Esophagus mucosa (tissue), 1 donor: ENCODE measurements at regions not wholly inside any gene's neighbourhood (a gene's known extent, or its start where the extent isn't known, plus 50 kb on each side); places are given as distances from the start of the nearest gene placed in this dataset.

Experiments
- ATAC-seq: fragments of 200-7000 bp; cut with Tn5 transposase; one replicate; pipeline ENCODE4 v1.9.1; 2020
- donor health status: DM: yes; HTN: yes; CAD: no.

GRCh38 chr2:53536583-53537361 lies 230.8 kb upstream of the CHAC2 start:
- no peak for ATAC-seq

GRCh38 chr2:53535234-53535840 lies 232.3 kb upstream of the CHAC2 start:
- ATAC-seq: no peak

DNA sequence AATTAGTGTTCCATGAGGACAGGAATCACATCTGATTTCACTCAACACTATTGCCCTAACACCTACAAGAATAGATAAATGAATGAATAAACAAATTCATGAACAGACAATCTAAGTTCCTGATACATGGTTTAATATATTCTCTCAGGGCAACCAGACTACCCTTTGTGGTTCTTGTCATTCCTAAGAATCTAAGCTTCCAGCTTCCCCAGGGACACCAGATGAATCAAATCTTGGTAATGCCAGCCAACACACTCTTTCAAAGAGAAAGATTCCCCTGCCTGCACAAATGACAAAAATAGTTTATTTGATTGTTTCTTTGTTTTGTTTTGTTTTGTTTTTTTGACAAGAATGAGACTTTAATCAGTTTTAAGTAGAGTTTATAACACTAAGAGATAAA lies 237.5 kb upstream of the CHAC2 start:
- no peak for ATAC-seq

- no peak for ATAC-seq
Measured at GRCh38 chr2:53527056-53527455, 240.5 kb upstream of the CHAC2 start.

DNA sequence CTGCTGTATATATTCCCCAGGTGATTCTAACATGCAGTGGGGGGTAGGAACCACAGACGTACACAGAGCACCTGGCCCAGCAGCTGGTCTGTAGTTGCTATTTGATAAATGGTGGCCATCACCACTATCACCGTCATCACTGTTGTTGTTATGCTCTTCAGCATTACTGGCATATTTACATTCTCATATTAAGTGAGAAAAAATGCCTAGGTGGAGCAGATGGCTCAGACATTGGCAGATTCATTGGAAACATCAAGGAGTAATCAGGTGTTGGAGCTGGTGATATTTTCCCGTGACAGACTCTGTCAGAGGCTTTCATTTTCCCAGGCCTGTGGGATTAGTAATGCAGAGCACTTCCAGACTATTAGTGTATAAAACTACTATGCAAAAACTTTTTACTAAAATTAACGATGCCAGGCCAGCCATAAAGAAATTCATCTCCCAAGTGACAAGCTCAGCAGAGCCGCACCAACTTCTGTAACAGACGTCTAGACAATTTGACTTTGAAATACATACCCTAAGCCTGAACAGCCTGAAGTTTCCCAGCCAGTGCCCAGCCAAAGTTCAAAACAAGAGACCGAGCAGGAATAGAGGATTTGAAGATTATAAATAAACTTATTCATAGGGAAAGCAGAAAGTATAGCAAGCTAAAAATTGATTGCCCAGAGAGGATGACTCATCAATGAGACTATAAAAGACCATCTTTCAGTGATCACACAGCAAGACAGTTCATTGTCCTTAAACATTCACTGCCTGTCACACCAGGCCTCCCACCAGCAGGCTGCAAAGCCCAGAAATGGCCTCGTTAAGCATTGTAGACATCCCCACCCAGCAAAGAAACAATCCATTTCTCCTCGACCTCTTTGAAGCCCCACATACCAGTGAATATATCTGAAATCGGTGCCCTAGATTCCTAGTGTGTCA lies 247.4 kb upstream of the CHAC2 start:
- ATAC-seq: no peak

- ATAC-seq: no peak
Measured at GRCh38 chr2:53517406-53517805, 250.2 kb upstream of the CHAC2 start.

DNA sequence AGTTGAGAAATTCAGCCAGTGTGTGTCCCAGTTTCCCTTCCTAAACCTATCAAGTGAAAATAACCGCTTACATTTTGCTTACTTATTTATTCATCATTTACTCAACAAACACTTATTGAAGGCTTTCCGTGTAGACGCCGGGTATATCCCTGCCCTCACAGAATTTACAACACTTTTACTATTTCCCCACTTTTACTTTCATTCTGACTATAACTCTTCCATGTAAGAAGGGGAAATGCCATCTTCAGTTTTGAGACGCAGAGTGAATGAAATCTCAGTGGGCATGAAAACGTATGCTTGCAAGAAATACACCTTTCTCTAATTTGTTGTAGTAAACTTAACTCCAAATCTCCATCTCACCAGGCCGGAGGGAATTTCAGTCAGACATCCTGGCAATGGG lies 251.0 kb upstream of the CHAC2 start:
- ATAC-seq: no peak

DNA sequence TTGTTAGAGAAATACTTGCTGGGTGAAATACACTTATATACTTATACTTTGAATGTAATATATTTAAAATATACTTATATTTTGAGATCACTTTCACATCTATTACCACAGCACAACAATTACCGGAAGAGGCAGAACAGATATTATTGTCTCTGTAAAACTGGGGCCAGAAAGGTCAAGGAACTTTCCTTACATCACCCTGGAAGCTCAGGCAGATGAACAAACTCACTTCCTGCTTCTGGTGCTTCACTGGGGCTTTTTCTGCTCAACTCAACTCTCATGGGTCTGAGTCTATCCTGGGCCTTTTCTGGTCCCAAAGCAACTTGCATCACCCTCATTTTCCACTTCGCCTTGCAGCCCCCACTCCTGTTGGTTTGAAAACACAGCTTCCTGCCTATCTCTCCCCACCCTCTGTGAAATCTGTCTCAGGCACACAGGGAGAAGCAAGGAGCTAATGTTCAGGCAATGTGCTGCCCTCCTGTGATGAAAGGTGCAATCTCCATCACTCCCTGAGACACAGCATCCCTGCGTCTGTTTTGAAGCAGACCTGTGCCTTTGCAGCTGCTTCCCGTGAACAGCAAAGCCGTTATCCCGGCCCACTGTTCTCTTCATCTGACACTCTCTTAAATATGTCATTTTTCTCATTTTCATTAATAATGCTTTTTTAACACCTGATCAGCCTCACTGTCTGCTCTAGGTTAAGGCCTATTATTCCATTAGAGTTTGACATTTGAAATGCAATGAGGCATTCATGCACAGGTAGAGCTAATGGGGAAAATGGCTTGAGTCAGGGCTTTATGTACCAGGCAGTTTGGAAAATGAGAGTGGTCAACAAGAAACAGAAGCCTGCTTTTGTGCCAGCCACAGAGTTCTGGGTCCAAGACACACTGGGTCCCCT lies 251.9 kb upstream of the CHAC2 start:
- no peak for ATAC-seq

DNA sequence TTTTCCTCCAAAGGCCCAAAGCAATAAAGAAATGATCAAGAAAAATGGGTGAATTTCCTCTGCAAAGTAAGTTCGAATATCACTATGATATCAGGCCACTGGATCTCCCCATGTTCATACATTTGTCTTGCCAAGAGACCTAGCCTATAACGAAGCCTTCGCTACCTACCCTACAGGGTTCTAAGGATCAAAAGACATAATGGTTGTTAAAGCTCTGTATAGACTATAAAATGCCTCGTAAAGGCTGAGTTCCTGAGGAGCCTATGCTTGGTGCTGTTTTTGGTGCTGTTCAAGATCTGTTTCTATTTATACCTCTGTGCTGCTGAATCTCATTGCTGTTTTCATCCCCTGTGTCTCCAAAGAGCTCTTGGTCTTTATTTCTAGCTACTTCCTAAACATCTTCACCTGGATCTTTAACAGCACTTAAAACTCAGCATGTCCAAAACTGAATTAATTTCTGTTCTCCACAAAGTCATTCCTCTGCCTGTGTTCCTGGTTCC lies 254.4 kb upstream of the CHAC2 start:
- ATAC-seq: no peak

DNA sequence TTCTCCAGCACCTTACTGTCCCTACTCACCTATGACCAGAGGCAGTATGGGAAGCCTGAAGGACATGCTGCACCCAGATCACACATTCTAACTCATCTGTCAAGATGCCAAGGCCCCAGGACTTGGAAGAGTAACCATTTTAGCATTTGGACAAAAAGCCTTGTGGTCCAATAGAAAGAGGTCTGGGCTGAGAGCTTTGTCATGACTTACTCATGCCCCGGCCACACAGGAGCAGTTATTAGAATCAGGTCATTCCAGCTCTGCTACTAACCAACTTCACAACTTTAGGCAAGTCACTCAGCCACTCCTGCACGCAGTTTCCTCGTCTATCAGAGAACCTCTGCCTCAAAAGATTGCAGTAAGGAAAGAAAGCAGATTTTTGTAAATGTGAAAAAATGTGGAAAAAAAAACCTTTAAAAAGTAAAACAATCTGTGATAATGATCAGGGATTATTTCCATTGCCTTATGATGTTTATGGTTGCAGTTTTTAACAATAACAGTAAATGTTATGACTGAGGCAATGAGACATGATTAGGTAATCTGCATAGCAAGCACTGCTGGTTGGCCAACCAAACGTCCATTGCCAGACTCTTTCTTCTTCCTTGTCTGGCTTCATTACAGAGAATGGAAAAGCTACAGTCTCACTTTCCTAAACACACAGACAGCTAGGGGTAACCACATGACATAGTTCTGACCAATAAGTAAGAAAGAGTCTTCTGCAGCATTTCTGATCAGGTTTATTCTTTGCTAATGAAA lies 255.4 kb upstream of the CHAC2 start:
- ATAC-seq: peak; percentile 96

- ATAC-seq: peak; percentile 2
Measured at GRCh38 chr2:53511549-53511948, 256.1 kb upstream of the CHAC2 start.

- ATAC-seq: no peak
Measured at GRCh38 chr2:53510401-53510800, 257.2 kb upstream of the CHAC2 start.

- no peak for ATAC-seq
Measured at GRCh38 chr2:53509831-53510388, 257.7 kb upstream of the CHAC2 start.

GRCh38 chr2:53508667-53509066 lies 258.9 kb upstream of the CHAC2 start:
- no peak for ATAC-seq

DNA sequence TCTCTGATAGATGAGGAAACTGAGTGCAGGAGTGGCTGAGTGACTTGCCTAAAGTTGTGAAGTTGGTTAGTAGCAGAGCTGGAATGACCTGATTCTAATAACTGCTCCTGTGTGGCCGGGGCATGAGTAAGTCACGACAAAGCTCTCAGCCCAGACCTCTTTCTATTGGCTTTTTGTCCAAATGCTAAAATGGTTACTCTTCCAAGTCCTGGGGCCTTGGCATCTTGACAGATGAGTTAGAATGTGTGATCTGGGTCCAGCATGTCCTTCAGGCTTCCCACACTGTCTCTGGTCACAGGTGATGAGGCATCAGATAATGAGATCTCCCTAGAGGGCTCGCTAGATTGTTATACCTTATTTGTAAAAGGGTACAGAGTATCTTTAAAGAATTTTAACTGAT lies 260.5 kb upstream of the CHAC2 start:
- peak; percentile 92 for ATAC-seq

- ATAC-seq: peak; percentile 57
Measured at GRCh38 chr2:53505826-53506225, 261.8 kb upstream of the CHAC2 start.

GRCh38 chr2:53504507-53504906 lies 263.1 kb upstream of the CHAC2 start:
- no peak for ATAC-seq

DNA sequence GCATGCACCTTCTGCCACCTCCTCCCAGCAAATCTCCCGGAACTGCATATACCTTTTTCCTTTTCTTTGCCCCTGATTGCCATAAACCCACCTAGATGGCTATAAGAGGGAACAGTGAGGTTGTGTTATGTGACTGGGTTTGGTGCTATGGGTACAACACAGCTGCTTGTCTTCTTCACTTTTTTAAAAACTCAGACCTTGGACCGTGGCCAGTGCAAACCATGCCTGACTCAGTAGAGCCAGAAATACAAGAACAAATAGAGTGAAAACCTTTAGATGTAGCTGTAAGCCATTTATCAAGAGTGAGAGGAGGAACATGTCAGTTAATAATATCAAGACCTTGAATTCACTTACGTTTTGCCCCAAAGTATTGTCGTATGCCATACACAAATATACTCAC lies 267.4 kb upstream of the CHAC2 start:
- no peak for ATAC-seq

- ATAC-seq: no peak
Measured at GRCh38 chr2:53498210-53498609, 269.4 kb upstream of the CHAC2 start.

- ATAC-seq: no peak
Measured at GRCh38 chr2:53497020-53497419, 270.6 kb upstream of the CHAC2 start.

DNA sequence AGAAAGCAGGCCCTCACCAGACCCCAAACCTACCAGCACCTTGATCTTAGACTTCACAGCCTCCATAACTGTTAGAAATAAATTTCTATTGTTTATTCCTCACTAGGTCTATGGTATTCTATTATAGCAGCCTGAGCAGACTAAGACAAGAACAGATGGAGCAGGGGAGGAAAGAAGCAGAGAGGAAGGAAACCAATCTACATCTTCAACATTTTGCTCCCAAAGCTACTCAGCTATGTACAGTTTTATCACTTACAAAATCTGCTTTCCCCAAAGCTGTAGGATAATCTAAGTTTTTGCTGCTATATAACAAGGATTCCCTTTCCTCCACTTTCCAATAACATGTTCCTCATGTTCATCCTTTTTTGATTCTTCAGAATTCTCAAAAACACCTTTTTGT lies 274.4 kb upstream of the CHAC2 start:
- no peak for ATAC-seq
